HepG2 (cell line): ENCODE measurements at regions not wholly inside any gene's neighbourhood (a gene's known extent, or its start where the extent isn't known, plus 50 kb on each side); places are given as distances from the start of the nearest gene placed in this dataset.

Experiments used
- CEBPB ChIP-seq: IDR thresholded peaks from 2 replicates; pipeline ENCODE4 v1.6.1; 2011; ENCODE audit warnings: low read depth, low read length, improper control_type of control experiment, borderline replicate concordance
- FOXK1 ChIP-seq: sonication (generic); formaldehyde crosslinking; IDR thresholded peaks from 2 replicates; pipeline ENCODE4 v1.4.0; 2020; ENCODE audit warnings: low read depth, missing genetic modification reagents, borderline replicate concordance
- NONO ChIP-seq, 2 experiments: fragments of 450-650 bp in 1 of 2; sonication (generic) in 1 of 2; formaldehyde crosslinking in 1 of 2; IDR thresholded peaks in 1 of 2; conservative IDR thresholded peaks in 1 of 2; 2 replicates each; pipeline versions ENCODE4 v1.6.1 to v1.8.0; 2017 to 2022; ENCODE audit warnings: mild to moderate bottlenecking in 1 of 2, missing genetic modification reagents in 1 of 2, moderate library complexity in 1 of 2
- SIN3A ChIP-seq: IDR thresholded peaks from 2 replicates; pipeline ENCODE4 v1.6.1; 2011; ENCODE audit warnings: low read depth, mild to moderate bottlenecking, control low read depth, low read length, borderline replicate concordance
- SMC3 ChIP-seq: IDR thresholded peaks from 2 replicates; pipeline ENCODE4 v1.6.1; 2011; ENCODE audit warnings: low read length, improper control_type of control experiment
- USF2 ChIP-seq, 2 experiments: sonication (generic) in 1 of 2; formaldehyde crosslinking in 1 of 2; IDR thresholded peaks; 2 replicates each; pipeline versions ENCODE4 v1.5.1 to v1.6.1; 2011 to 2020; ENCODE audit warnings: borderline replicate concordance in 1 of 2, low read depth in 1 of 2, low read length in 1 of 2, mild to moderate bottlenecking in 1 of 2, missing genetic modification reagents in 1 of 2, moderate library complexity in 1 of 2
- ZBTB33 ChIP-seq: sonication (generic); formaldehyde crosslinking; IDR thresholded peaks from 2 replicates; pipeline ENCODE4 v1.4.0; 2020; ENCODE audit warnings: missing genetic modification reagents
- ZNF546 ChIP-seq: sonication (generic); formaldehyde crosslinking; conservative IDR thresholded peaks from 2 replicates; pipeline ENCODE4 v1.8.1; 2023; ENCODE audit warnings: mild to moderate bottlenecking, missing genetic modification reagents
- TF ChIP-seq, protein P1 (sequence below): fragments of 450-650 bp; IDR thresholded peaks from 2 replicates; pipeline ENCODE4 v1.6.1; 2017
- TF ChIP-seq, protein P2 (sequence below): IDR thresholded peaks from 2 replicates; pipeline ENCODE4 v1.6.1; 2018; ENCODE audit warnings: missing genetic modification reagents

DNA sequence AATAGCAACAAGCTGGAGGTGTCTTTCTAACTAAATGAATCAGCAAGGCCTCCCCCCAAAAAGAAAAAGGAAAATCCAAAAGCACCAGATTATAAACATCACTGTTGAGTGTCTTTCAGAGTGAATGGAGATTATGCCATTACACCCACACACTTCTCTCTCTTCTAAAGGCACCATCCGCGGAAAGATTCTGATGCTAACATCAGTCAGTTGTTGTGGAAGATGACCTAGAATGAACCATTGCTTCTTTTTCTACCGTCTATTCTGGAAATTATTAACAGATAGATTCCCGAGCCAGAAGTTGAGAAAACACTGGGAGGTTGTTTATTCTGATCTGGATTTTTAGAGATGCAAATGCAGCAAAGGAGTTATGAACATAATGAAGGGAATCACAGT lies 60.9 kb upstream of the FAM20A start:
- no peak for TF ChIP-seq NONO (IDR thresholded peaks at IDR 0.05)
- no peak for TF ChIP-seq NONO (CRISPR knock-in tag; conservative IDR thresholded peaks at IDR 0.05)
- no peak for TF ChIP-seq CEBPB
- TF ChIP-seq FOXK1 (CRISPR knock-in tag): no peak
- no peak for TF ChIP-seq ZNF546 (CRISPR knock-in tag)
- no peak for TF ChIP-seq USF2 (IDR thresholded peaks at IDR 0.05; ENCODE audit: low read depth, low read length)
- no peak for TF ChIP-seq USF2 (CRISPR knock-in tag; IDR thresholded peaks at IDR 0.05; ENCODE audit: borderline replicate concordance)
- no peak for TF ChIP-seq SIN3A
- no peak for TF ChIP-seq SMC3
- TF ChIP-seq, protein P1, sequence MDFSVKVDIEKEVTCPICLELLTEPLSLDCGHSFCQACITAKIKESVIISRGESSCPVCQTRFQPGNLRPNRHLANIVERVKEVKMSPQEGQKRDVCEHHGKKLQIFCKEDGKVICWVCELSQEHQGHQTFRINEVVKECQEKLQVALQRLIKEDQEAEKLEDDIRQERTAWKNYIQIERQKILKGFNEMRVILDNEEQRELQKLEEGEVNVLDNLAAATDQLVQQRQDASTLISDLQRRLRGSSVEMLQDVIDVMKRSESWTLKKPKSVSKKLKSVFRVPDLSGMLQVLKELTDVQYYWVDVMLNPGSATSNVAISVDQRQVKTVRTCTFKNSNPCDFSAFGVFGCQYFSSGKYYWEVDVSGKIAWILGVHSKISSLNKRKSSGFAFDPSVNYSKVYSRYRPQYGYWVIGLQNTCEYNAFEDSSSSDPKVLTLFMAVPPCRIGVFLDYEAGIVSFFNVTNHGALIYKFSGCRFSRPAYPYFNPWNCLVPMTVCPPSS: no peak
- TF ChIP-seq ZBTB33 (CRISPR knock-in tag): no peak
- TF ChIP-seq, protein P2, sequence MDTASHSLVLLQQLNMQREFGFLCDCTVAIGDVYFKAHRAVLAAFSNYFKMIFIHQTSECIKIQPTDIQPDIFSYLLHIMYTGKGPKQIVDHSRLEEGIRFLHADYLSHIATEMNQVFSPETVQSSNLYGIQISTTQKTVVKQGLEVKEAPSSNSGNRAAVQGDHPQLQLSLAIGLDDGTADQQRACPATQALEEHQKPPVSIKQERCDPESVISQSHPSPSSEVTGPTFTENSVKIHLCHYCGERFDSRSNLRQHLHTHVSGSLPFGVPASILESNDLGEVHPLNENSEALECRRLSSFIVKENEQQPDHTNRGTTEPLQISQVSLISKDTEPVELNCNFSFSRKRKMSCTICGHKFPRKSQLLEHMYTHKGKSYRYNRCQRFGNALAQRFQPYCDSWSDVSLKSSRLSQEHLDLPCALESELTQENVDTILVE (CRISPR knock-in tag): no peak
